Neural cell (in vitro differentiated cells): ENCODE measurements at regions not wholly inside any gene's neighbourhood (a gene's known extent, or its start where the extent isn't known, plus 50 kb on each side); places are given as distances from the start of the nearest gene placed in this dataset.

Experiments used
- H2AFZ ChIP-seq: fragments of 200-600, 300-800 bp; sonication (generic), shearing (Covaris generic); 2 replicates; pipeline ENCODE4 v1.6.0; 2014; ENCODE audit warnings: low read depth, mild to moderate bottlenecking, antibody characterized with exemption, low read length, moderate library complexity
- H3F3A ChIP-seq: fragments of 200-600 bp; shearing (Covaris generic); 2 replicates; pipeline ENCODE4 v1.6.1; 2016; ENCODE audit warnings: mild to moderate bottlenecking, moderate library complexity, mixed read lengths, antibody characterized with exemption, low read length; ENCODE audit not compliant: insufficient read depth, poor library complexity, severe bottlenecking
- H3K27ac ChIP-seq: fragments of 200-600, 300-800 bp; sonication (generic), shearing (Covaris generic); 2 replicates; pipeline ENCODE4 v1.5.1; 2014; ENCODE audit warnings: mild to moderate bottlenecking, low read length, moderate library complexity
- H3K27me3 ChIP-seq: fragments of 300-800, 200-600 bp; sonication (generic), shearing (Covaris generic); 2 replicates; pipeline ENCODE4 v1.6.0; 2014; ENCODE audit warnings: mild to moderate bottlenecking, low read depth, low read length, moderate library complexity; ENCODE audit not compliant: insufficient read depth
- H3K36me3 ChIP-seq: fragments of 300-800, 200-600 bp; sonication (generic), shearing (Covaris generic); 2 replicates; pipeline ENCODE4 v1.5.1; 2014; ENCODE audit warnings: mild to moderate bottlenecking, antibody characterized with exemption, low read length, moderate library complexity; ENCODE audit not compliant: insufficient read depth
- H3K4me2 ChIP-seq: fragments of 300-800, 200-600 bp; sonication (generic), shearing (Covaris generic); 2 replicates; pipeline ENCODE4 v1.6.0; 2014; ENCODE audit warnings: mild to moderate bottlenecking, low read length
- H3K4me3 ChIP-seq: fragments of 300-800, 200-600 bp; sonication (generic), shearing (Covaris generic); 2 replicates; pipeline ENCODE4 v1.5.1; 2014; ENCODE audit warnings: mild to moderate bottlenecking, low read length, moderate library complexity
- H3K79me2 ChIP-seq: fragments of 200-600 bp; shearing (Covaris generic); replicated peaks from 2 replicates; pipeline ENCODE4 v1.6.0; 2014; ENCODE audit warnings: mild to moderate bottlenecking, low read length, moderate library complexity; ENCODE audit not compliant: insufficient read depth
- H3K9ac ChIP-seq: fragments of 300-800, 200-600 bp; sonication (generic), shearing (Covaris generic); 2 replicates; pipeline ENCODE4 v1.6.1; 2016; ENCODE audit warnings: mild to moderate bottlenecking, low read length, mixed read lengths
- H3K9me2 ChIP-seq: fragments of 200-600 bp; shearing (Covaris generic); 2 replicates; pipeline ENCODE4 v1.6.1; 2016; ENCODE audit warnings: mild to moderate bottlenecking, low read length, mixed read lengths; ENCODE audit not compliant: insufficient read depth
- H3K9me3 ChIP-seq: fragments of 200-600, 300-800 bp; sonication (generic), shearing (Covaris generic); 2 replicates; pipeline ENCODE4 v1.6.1; 2016; ENCODE audit warnings: mild to moderate bottlenecking, mixed run types, low read length, moderate library complexity, mixed read lengths
- H4K20me1 ChIP-seq: fragments of 200-600 bp; shearing (Covaris generic); 2 replicates; pipeline ENCODE4 v1.6.1; 2016; ENCODE audit warnings: mild to moderate bottlenecking, mixed run types; ENCODE audit not compliant: insufficient read depth
- EP300 ChIP-seq: fragments of 450-650 bp; conservative IDR thresholded peaks from 2 replicates; pipeline ENCODE4 v1.6.1; 2014; ENCODE audit warnings: antibody characterized with exemption, mild to moderate bottlenecking, moderate library complexity; ENCODE audit not compliant: poor library complexity, severe bottlenecking
- EZH2 ChIP-seq: fragments of 200-600, 300-800 bp; shearing (Covaris generic), sonication (generic); IDR thresholded peaks from 2 replicates; pipeline ENCODE4 v1.6.1; 2014; ENCODE audit warnings: antibody characterized with exemption, low read length, borderline replicate concordance, mild to moderate bottlenecking; ENCODE audit not compliant: insufficient read depth, poor library complexity, severe bottlenecking
- MXI1 ChIP-seq: fragments of 450-650 bp; conservative IDR thresholded peaks from 2 replicates; pipeline ENCODE4 v1.6.1; 2014; ENCODE audit warnings: antibody characterized with exemption, mild to moderate bottlenecking; ENCODE audit not compliant: poor library complexity, severe bottlenecking
- POLR2AphosphoS5 ChIP-seq: IDR thresholded peaks from 2 replicates; pipeline ENCODE4 v1.6.1; 2012
- RAD21 ChIP-seq: fragments of 450-650 bp; conservative IDR thresholded peaks from 2 replicates; pipeline ENCODE4 v1.6.1; 2014; ENCODE audit warnings: antibody characterized with exemption, mild to moderate bottlenecking, moderate library complexity
- SMC3 ChIP-seq: fragments of 450-650 bp; conservative IDR thresholded peaks from 2 replicates; pipeline ENCODE4 v1.6.1; 2014; ENCODE audit warnings: antibody characterized with exemption, mild to moderate bottlenecking, moderate library complexity; ENCODE audit not compliant: poor library complexity
- TAF1 ChIP-seq: IDR thresholded peaks from 2 replicates; pipeline ENCODE4 v1.6.1; 2012; ENCODE audit warnings: low read depth
- TF ChIP-seq, protein P1 (sequence below): IDR thresholded peaks from 2 replicates; pipeline ENCODE4 v1.6.1; 2012; ENCODE audit warnings: borderline replicate concordance
- TF ChIP-seq, protein P2 (sequence below): fragments of 450-650 bp; IDR thresholded peaks from 2 replicates; pipeline ENCODE4 v1.5.1; 2014; ENCODE audit warnings: antibody characterized with exemption, mild to moderate bottlenecking, moderate library complexity; ENCODE audit not compliant: poor library complexity, severe bottlenecking

DNA sequence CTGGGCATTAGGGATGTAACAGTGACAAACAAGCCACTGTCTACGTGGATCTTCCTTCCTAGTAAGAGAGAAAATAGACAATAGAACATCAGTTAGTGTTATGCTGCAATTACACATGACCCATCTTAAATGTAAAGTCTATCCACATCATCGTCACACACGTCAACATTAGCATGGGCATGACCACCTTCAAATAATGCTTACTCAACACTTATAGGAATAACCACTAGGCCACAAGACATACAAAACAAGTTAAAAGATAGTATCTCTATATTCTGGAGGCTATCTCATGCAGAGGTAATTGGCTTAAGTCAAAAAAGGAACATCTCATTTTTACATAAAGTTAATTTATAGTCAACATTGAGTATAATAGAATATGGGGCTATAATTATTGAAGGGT lies 156.5 kb downstream of the MOXD1 start:
- Histone ChIP-seq H3K9ac (no peak overlapping the region), H3K36me3 (no peaks in the 10 kb centered on the region), H2AFZ (no peak overlapping the region), H4K20me1 (no peaks in the 10 kb centered on the region), H3K4me2 (no peak overlapping the region), H3F3A (no peaks in the 10 kb centered on the region), H3K9me2 (no peaks in the 10 kb centered on the region), H3K4me3 (no peak overlapping the region), H3K27ac (no peak overlapping the region), H3K79me2 (no peaks in the 10 kb centered on the region), H3K27me3 (no peaks in the 10 kb centered on the region), H3K9me3 (no peaks in the 10 kb centered on the region)
- TF ChIP-seq SMC3: no peak
- no peak for TF ChIP-seq MXI1
- TF ChIP-seq, protein P1, sequence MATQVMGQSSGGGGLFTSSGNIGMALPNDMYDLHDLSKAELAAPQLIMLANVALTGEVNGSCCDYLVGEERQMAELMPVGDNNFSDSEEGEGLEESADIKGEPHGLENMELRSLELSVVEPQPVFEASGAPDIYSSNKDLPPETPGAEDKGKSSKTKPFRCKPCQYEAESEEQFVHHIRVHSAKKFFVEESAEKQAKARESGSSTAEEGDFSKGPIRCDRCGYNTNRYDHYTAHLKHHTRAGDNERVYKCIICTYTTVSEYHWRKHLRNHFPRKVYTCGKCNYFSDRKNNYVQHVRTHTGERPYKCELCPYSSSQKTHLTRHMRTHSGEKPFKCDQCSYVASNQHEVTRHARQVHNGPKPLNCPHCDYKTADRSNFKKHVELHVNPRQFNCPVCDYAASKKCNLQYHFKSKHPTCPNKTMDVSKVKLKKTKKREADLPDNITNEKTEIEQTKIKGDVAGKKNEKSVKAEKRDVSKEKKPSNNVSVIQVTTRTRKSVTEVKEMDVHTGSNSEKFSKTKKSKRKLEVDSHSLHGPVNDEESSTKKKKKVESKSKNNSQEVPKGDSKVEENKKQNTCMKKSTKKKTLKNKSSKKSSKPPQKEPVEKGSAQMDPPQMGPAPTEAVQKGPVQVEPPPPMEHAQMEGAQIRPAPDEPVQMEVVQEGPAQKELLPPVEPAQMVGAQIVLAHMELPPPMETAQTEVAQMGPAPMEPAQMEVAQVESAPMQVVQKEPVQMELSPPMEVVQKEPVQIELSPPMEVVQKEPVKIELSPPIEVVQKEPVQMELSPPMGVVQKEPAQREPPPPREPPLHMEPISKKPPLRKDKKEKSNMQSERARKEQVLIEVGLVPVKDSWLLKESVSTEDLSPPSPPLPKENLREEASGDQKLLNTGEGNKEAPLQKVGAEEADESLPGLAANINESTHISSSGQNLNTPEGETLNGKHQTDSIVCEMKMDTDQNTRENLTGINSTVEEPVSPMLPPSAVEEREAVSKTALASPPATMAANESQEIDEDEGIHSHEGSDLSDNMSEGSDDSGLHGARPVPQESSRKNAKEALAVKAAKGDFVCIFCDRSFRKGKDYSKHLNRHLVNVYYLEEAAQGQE: no peak
- no peak for TF ChIP-seq EP300
- TF ChIP-seq EZH2: no peak
- TF ChIP-seq, protein P2, sequence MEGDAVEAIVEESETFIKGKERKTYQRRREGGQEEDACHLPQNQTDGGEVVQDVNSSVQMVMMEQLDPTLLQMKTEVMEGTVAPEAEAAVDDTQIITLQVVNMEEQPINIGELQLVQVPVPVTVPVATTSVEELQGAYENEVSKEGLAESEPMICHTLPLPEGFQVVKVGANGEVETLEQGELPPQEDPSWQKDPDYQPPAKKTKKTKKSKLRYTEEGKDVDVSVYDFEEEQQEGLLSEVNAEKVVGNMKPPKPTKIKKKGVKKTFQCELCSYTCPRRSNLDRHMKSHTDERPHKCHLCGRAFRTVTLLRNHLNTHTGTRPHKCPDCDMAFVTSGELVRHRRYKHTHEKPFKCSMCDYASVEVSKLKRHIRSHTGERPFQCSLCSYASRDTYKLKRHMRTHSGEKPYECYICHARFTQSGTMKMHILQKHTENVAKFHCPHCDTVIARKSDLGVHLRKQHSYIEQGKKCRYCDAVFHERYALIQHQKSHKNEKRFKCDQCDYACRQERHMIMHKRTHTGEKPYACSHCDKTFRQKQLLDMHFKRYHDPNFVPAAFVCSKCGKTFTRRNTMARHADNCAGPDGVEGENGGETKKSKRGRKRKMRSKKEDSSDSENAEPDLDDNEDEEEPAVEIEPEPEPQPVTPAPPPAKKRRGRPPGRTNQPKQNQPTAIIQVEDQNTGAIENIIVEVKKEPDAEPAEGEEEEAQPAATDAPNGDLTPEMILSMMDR: no peak
- no peak for TF ChIP-seq RAD21
- TF ChIP-seq TAF1: no peak
- TF ChIP-seq POLR2AphosphoS5: no peak

DNA sequence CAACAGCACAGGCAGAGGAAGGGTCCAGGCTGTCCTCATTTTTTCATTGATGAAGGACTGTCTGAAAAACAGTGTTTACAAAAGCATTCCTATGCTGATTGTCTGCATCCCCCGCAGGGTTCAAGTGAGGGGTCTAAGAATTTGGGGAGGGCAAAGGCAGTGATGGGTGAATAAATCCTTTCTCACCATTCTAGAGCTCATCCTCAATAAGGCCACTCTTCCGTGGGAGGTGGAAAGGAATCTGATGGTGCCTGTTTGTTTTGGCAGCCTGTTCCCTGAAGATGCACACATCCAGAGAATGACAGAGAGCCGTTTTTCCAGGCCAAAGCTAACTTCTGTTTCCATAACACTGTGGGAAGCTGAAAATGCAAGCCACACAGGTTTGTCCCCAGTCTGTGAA lies 164.5 kb downstream of the MOXD1 start:
- H3K4me2 ChIP-seq: no peak overlapping the region

More for the DNA sequence above, 164.5 kb downstream of the MOXD1 start:
- H3K79me2 ChIP-seq: no peaks in the 10 kb centered on the region
- TF ChIP-seq EZH2 (no peak), POLR2AphosphoS5 (no peak), RAD21 (no peak), MXI1 (no peak), TAF1 (no peak), EP300 (no peak), SMC3 (no peak)
- TF ChIP-seq, protein P2: no peak
- TF ChIP-seq, protein P1: no peak
- no peak overlapping the region for H3K27ac ChIP-seq
- H3K27me3 ChIP-seq: no peaks in the 10 kb centered on the region
- no peaks in the 10 kb centered on the region for H4K20me1 ChIP-seq
- H3K36me3 ChIP-seq: no peaks in the 10 kb centered on the region
- H3K9me3 ChIP-seq: no peaks in the 10 kb centered on the region
- H3F3A ChIP-seq: no peaks in the 10 kb centered on the region
- H3K9ac ChIP-seq: no peak overlapping the region
- no peak overlapping the region for H3K4me3 ChIP-seq
- no peak overlapping the region for H2AFZ ChIP-seq
- no peaks in the 10 kb centered on the region for H3K9me2 ChIP-seq
